T-helper 1 cell treated with Interleukin-12 subunit alpha and Interleukin-12 subunit beta and Interleukin-4 antibody, amounts not matched to agents 30 μg/mL and 1 μg/mL, for 36 hours (primary cell): ENCODE measurements at regions not wholly inside any gene's neighbourhood (a gene's known extent, or its start where the extent isn't known, plus 50 kb on each side); places are given as distances from the start of the nearest gene placed in this dataset.

Experiments
- H3K27ac Mint-ChIP-seq: one replicate; pipeline ENCODE4 v1.8.0; 2021; ENCODE audit warnings: mild to moderate bottlenecking, mixed read lengths
- H3K27me3 Mint-ChIP-seq: one replicate; pipeline ENCODE4 v1.8.0; 2021; ENCODE audit warnings: low read depth, mixed read lengths
- H3K36me3 Mint-ChIP-seq: one replicate; pipeline ENCODE4 v1.8.0; 2021; ENCODE audit warnings: low read depth, mixed read lengths
- H3K4me1 Mint-ChIP-seq: one replicate; pipeline ENCODE4 v1.8.0; 2021; ENCODE audit warnings: low read depth, mixed read lengths
- H3K4me3 Mint-ChIP-seq: one replicate; pipeline ENCODE4 v1.8.0; 2021; ENCODE audit warnings: mild to moderate bottlenecking, moderate library complexity, mixed read lengths
- H3K9me3 Mint-ChIP-seq: one replicate; pipeline ENCODE4 v1.8.0; 2021; ENCODE audit warnings: mixed read lengths

DNA sequence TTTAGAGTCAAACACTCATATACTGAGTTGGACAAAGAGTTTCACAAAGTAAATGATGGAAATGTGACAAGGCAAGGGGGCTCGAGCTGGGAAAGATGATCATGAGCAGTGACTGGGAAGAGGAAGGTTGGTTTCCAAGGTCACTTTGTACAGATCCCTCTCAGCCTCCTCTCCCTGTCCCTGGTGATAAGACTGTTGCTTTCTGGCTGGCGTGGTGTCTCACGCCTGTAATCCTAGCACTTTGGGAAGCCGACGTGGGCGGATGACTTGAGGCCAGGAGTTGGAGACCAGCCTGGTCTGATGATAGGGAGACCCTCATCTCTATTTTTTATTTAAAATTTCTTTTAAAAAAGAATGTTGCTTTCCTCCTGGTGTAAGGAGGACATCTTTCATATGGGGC is 65.4 kb upstream of the CALM2 start:
- no peak overlapping the region for H3K27ac Mint-ChIP-seq
- H3K4me1 Mint-ChIP-seq: peaks cover 4% of the 10 kb centered on the region
- no peaks in the 10 kb centered on the region for H3K9me3 Mint-ChIP-seq
- H3K27me3 Mint-ChIP-seq: peaks cover 8% of the 10 kb centered on the region
- no peak overlapping the region for H3K4me3 Mint-ChIP-seq
- no peaks in the 10 kb centered on the region for H3K36me3 Mint-ChIP-seq

DNA sequence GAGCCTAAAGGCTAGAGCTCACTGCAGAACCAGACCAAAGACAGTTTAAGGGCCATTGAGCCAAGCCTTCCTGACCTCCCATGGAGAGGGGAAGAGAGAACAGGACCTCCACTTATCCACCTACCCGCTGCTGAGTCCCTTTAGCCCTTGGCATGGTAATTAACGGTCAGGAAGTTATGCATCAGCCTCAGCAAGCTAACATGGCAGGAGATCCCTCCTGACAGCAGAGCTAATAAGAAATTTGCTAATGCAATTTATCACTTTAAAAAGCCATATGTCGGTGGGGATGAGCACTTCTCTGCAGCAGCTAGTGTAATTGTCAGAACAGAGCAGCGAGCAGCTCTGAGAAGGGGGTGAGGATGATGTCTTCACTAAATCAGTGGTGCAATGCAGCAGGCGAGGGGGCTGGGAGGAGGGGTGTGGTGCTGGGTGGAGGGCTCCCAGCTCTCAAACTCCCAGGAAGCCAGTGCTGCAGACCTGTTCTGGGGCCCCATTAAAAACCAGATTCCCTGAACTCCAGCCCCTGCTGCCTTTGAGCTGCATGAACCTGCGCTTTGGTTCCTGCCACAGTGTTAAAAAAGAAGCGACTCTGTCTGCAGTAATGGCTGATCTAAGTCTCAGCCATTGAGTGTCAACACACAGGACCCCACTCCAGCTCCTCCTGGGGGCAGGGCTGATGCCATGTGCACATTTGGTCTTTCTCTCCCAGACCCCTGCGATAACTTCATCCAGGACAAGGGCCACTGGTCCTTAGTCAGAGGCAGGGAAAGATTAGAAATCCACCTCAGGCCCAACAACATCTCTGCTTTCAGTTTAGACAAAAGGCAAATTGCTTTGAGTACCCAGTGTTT is 63.0 kb upstream of the CALM2 start:
- H3K36me3 Mint-ChIP-seq: no peaks in the 10 kb centered on the region
- H3K9me3 Mint-ChIP-seq: no peaks in the 10 kb centered on the region
- H3K27me3 Mint-ChIP-seq: peaks cover 12% of the 10 kb centered on the region
- H3K4me3 Mint-ChIP-seq: no peak overlapping the region
- peaks cover 4% of the 10 kb centered on the region for H3K4me1 Mint-ChIP-seq
- no peak overlapping the region for H3K27ac Mint-ChIP-seq

DNA sequence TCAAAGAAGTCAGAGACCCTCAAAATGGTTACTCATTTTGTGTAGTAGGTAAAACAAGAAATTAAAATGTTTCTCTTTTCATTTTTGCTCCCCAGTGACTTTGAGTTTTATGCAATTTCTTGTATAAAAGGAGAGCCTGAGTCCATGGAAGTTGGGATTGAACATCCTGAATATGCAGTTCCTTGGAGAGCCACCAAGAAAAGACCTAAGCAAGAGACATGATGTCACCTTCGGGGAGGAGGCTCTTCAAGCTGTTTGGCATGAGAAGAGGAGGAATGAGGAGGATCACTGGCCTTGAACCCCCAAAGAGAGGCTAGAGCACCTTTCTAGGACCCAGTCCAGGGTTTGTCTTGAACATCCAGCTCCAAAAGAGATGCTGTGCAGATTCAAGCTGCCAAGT is 62.3 kb upstream of the CALM2 start:
- Mint-ChIP-seq H3K4me1 (peaks cover 4% of the 10 kb centered on the region), H3K27me3 (peaks cover 12% of the 10 kb centered on the region), H3K36me3 (no peaks in the 10 kb centered on the region), H3K9me3 (no peaks in the 10 kb centered on the region), H3K27ac (no peak overlapping the region), H3K4me3 (no peak overlapping the region)

DNA sequence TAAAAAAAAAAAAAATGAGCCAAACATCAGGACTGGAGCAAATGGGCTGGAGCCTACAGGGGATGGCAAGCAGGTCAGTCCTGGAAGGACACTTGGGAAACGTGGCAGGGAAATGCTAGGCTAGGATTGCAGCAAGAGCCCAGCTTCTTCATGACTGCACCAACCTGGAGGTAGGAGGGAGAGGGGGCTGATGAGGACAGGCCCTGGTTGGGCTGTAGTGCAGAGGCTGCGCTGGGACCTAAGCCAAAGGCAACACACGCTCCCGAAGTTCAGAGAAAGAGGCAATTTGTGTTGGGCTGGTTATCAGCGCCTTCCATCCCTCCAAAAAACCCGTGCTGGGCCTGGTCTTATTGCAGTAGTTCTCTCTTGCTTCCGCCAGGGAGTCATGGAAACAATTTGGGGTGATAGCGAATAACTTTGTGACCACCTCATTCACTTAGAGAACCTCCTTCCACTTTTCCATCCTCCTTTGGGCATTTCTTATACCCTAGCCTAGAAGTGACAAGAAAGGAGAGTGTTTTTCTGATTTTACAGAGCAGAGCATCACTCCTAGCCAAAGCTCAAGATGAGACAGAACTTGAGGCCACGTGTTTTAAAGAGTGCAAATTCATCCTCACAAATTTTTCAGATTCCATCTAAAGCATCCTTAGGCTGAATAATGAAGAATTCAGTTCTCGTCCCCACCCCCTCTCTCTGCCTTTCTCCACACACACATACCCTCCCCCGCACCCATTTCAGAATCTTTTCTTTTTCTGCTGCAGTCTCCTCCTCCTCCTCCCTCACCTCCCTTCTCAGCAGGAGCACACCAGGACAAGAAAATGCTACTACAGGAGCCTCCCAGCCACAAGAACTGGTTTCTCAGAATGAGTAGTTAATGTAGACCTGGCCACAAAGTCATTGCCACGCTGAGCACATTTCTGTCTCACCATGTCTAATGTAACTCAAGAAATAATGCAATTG is 61.3 kb upstream of the CALM2 start:
- H3K4me1 Mint-ChIP-seq: peaks cover 4% of the 10 kb centered on the region
- no peaks in the 10 kb centered on the region for H3K9me3 Mint-ChIP-seq
- H3K4me3 Mint-ChIP-seq: no peak overlapping the region
- peaks cover 12% of the 10 kb centered on the region for H3K27me3 Mint-ChIP-seq
- no peak overlapping the region for H3K27ac Mint-ChIP-seq
- no peaks in the 10 kb centered on the region for H3K36me3 Mint-ChIP-seq

DNA sequence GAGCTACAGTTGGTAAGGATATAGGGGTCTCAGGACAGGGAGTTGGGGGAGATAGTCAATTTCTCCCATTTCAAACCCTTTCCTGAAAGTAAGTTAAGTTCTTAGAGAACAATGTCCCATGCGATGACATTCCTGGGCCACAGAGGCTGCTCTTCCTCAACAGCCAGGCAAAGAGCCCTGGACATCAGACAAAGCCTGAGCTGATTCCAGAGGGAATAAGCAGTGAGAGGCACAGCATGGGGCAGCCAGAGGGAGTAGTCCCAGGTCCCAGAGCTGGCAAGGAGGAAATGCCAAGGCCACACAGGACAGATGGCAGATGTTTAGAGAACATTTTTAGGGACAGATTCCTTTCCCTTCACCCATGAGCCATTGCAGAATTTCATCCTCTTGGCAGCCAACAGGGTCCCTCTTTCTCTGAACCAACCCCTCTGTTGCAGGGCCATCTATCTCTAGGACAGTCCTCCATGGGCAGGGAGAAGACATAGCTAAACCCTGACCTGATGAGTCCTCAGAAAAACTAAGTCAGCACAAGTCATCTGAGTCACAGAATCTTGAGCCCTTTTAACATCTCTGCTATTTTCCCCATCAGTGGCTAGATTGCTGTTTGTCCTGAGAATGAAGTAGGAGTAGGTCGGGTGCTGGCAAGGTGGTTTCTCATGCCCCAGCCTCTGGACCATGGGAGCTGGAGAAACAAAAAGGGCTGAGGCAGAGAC is 60.3 kb upstream of the CALM2 start:
- no peak overlapping the region for H3K4me3 Mint-ChIP-seq
- H3K9me3 Mint-ChIP-seq: no peaks in the 10 kb centered on the region
- peaks cover 4% of the 10 kb centered on the region for H3K4me1 Mint-ChIP-seq
- no peaks in the 10 kb centered on the region for H3K36me3 Mint-ChIP-seq
- H3K27me3 Mint-ChIP-seq: peaks cover 14% of the 10 kb centered on the region
- H3K27ac Mint-ChIP-seq: no peak overlapping the region

DNA sequence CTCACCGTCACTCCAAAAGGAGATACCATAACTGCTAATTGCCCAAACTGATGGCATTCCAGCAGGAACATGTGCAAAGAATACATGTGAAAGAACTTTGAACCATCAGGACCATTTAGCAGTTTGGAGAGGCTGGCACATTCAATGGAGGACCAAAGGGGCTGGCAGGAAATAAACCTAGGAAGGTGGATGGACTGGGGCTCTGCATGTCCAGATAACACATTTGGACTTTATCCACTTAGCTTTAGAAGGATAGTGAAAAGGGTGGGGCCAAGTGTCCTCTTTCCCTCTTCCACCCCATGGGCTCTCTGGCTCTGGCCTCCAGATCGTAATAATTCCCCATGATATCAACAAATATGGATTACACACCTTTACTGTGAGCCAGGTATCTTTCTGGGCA is 58.8 kb upstream of the CALM2 start:
- H3K4me1 Mint-ChIP-seq: peaks cover 4% of the 10 kb centered on the region
- no peaks in the 10 kb centered on the region for H3K36me3 Mint-ChIP-seq
- H3K9me3 Mint-ChIP-seq: no peaks in the 10 kb centered on the region
- H3K4me3 Mint-ChIP-seq: no peak overlapping the region
- H3K27ac Mint-ChIP-seq: no peak overlapping the region
- peaks cover 6% of the 10 kb centered on the region for H3K27me3 Mint-ChIP-seq

DNA sequence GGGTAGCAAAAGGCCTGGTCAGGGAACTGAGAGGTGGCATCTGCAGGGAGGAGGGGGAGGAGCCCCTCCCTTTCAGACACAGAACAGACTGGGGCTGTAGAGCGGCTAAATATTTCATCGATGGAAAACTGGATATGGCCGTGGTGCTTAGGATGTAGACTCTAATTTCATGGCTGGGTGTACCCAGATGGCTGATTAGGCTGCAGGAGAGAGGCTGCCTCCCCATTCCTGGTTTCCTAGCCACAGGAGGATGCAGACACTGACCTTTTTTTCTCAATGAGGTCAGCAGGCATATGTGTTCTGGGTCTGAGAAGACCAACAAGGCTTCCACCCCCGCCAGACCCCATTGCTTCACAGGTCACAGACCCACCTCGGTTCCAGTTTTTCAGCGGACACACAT is 58.1 kb upstream of the CALM2 start:
- H3K9me3 Mint-ChIP-seq: no peaks in the 10 kb centered on the region
- H3K4me3 Mint-ChIP-seq: no peak overlapping the region
- H3K36me3 Mint-ChIP-seq: no peaks in the 10 kb centered on the region
- peaks cover 4% of the 10 kb centered on the region for H3K4me1 Mint-ChIP-seq
- H3K27me3 Mint-ChIP-seq: peaks cover 6% of the 10 kb centered on the region
- no peak overlapping the region for H3K27ac Mint-ChIP-seq

DNA sequence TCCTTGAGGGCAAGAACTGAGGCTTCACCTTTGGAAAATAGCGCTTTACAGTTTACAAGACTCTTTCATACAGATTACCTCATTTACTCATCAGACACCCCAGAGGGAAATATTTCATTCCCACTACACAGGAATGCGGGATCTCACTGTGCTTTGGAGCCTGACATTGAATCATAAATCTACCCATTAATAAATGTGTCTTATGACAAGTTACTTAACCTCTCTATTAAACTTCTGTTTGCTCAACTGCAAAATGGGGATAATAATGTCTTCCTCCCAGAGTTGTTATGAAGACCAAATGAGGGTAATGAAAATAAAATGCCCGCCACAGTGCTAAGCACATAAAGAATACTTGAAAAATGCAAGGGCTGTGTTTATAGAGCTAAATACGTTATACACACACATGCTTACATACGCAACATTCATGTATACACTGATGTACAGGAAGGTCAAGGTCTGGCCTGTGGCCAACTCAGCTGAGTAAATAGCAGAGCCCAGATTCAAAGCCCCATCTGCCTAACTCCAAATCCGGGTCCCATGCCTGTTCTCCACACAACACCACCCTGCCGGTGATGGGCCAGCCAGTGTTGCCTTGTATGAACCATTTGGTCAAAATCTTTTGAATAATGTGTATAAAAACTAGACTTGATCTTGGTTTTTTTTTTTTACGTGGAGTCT is 56.6 kb upstream of the CALM2 start:
- peaks cover 12% of the 10 kb centered on the region for H3K27me3 Mint-ChIP-seq

DNA sequence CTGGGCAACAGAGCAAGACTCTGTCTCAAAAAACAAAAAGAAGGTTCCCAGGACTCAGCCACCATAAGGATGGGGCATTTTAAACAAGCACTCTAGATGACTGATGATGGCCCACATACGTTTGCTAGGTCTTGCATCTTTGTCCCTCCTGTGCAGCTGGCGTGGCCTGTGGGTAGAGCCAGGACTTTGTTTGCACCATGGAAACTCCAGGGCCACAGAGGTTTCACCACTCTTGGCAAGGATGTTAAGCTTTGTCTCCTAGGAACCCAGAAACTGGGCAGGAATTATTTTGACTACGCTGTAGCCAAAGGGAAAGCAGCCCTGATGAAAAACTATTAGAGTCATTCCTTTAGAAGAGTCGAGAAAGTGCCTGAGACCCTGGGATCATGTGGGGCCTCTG is 54.1 kb upstream of the CALM2 start:
- Mint-ChIP-seq H3K4me3 (no peak overlapping the region), H3K27me3 (peaks cover 11% of the 10 kb centered on the region), H3K4me1 (peaks cover 1% of the 10 kb centered on the region), H3K9me3 (no peaks in the 10 kb centered on the region), H3K27ac (no peak overlapping the region), H3K36me3 (no peaks in the 10 kb centered on the region)

More for the DNA sequence above, 56.6 kb upstream of the CALM2 start:
- Mint-ChIP-seq H3K9me3 (no peaks in the 10 kb centered on the region), H3K4me1 (peaks cover under 1% of the 10 kb centered on the region), H3K36me3 (no peaks in the 10 kb centered on the region), H3K27ac (no peak overlapping the region), H3K4me3 (no peak overlapping the region)

DNA sequence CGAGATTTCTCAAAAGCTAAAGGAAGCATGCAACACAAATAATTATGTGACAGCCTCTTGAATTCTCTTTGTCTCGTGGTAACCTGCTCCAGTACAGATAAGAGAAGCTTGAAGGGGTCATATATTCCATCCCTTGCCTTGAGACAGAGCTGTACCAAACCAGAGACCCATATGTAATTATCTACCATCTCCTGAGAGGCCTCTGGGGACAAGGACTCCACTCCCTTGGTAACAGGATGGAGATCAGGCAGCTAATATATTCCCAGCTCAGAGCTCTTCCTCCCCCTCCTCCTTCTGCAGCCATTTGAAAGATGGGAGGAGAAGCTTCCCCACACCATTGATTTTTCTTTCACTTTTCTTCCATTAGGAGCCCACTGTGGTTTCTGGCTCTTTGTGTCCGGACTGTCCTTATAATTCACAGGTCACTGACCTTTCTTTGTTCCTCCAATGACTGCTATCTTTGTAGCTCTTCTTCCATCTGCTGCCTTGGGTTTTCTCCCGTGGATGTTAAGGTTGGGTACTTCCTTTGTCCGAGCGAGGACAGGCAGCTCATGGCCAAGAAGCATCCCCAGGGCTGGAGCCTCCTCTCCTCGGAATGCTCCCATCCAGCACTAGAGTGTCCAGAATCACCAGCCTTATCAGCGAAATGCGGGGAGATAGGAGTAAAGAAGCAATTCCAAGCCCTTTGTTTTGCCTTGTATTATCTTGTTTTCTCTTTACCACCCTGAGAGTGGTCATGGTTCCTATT is 51.4 kb upstream of the CALM2 start:
- no peaks in the 10 kb centered on the region for H3K36me3 Mint-ChIP-seq
- no peak overlapping the region for H3K27ac Mint-ChIP-seq
- H3K27me3 Mint-ChIP-seq: peaks cover 11% of the 10 kb centered on the region
- H3K9me3 Mint-ChIP-seq: no peaks in the 10 kb centered on the region
- peaks cover 1% of the 10 kb centered on the region for H3K4me1 Mint-ChIP-seq
- H3K4me3 Mint-ChIP-seq: no peak overlapping the region

DNA sequence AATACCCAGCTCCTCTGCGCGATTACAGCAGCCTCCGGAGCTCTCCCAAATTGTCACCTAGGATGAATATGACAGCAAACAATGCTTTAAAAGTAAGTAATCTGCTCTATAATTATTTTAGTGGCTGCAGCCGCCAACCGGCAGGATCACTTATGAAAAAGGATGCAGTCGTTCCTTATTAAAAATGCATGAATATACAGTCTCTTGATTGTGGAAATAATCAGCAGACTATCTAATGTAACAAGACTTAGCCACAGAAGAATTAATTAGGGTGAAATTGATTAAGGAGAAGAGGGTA is 50.6 kb upstream of the CALM2 start:
- Mint-ChIP-seq H3K4me3 (no peak overlapping the region), H3K27me3 (peaks cover 8% of the 10 kb centered on the region), H3K36me3 (no peaks in the 10 kb centered on the region), H3K9me3 (no peaks in the 10 kb centered on the region), H3K4me1 (peaks cover 1% of the 10 kb centered on the region), H3K27ac (no peak overlapping the region)

DNA sequence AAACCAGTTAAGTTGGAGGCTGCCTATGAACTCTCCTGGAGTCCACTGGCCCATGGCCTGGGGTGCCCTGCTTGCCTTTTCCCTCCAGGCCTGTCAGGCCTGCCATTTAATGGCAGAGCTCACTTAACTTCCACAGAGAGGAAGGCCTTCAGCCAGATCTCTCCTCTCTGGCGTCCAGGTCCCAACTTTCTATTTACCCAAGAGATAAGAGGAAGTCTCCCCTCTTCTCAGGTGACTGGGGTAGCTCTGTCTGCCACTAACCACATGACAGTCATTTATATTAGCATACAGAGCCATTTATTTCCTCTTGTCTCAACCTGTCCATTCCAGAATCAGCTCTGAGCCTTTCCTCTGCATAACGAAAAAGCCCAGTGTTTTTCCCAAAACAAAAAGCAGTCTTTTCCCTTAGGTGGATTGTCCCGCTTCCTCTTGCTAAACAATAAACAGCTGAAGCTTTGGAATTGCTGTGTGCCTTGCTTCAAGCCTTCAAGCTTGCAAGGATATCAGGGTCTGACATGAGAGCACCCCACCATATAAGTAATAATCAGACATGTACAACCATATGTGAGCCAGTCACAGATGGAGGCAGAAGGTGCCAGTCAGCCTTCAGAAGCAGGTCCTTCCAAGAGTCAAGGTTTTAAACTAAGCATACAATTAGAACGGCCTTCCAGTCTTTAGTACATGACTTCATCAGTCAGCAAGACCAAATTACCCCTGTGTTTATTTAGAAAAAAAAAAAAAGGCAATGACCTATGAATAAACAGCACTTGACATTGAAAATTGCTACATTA is 50.0 kb upstream of the CALM2 start:
- H3K4me3 Mint-ChIP-seq: no peak overlapping the region

More for the DNA sequence above, 50.0 kb upstream of the CALM2 start:
- no peaks in the 10 kb centered on the region for H3K9me3 Mint-ChIP-seq
- no peaks in the 10 kb centered on the region for H3K36me3 Mint-ChIP-seq
- no peak overlapping the region for H3K27ac Mint-ChIP-seq
- H3K27me3 Mint-ChIP-seq: peaks cover 8% of the 10 kb centered on the region
- peaks cover 1% of the 10 kb centered on the region for H3K4me1 Mint-ChIP-seq
